ENCODE measurements at regions not wholly inside any gene's neighbourhood (a gene's known extent, or its start where the extent isn't known, plus 50 kb on each side); places are given as distances from the start of the nearest gene placed in this dataset.

DNA sequence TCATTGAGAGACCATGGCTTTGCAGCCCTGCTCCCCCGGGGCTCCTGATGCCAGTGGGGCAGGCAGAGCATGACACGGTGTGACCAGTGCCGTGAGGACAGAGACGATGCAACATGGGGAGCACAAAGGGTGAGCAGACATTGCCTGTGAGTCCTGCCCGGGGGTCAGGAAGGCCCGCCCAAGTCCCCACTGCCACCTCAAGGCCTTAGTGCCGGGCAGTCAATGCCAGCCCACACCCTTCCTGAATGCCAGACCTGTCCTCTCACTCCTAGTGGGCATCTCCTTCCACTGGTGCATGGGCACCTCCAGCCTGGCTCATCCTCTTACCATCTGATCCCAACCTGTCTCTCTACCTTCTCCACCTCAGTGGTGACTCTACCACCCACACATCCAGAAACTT is 157.9 kb upstream of the ZMIZ1 start:
- H3K36me3 ChIP-seq (ENCODE audit: control insufficient read depth, insufficient read depth, low read length): no peaks in the 10 kb centered on the region
- peaks cover 8% of the 10 kb centered on the region for H3K4me1 ChIP-seq (ENCODE audit: control insufficient read depth, insufficient read depth, low read length)
- no peak overlapping the region for H3K4me3 ChIP-seq (ENCODE audit: low read length)
- DNase-seq: no peak
- H3K27ac ChIP-seq (ENCODE audit: low read length): no peak overlapping the region
- H3K9me3 ChIP-seq (ENCODE audit: control insufficient read depth, low read depth, low read length): no peaks in the 10 kb centered on the region
- WGBS (ENCODE audit: insufficient coverage, low lambda C conversion rate): no CpG with 5 or more reads among the region's 7 CpGs
- no peaks in the 10 kb centered on the region for H3K27me3 ChIP-seq (ENCODE audit: control insufficient read depth, insufficient read depth, low read length)

DNA sequence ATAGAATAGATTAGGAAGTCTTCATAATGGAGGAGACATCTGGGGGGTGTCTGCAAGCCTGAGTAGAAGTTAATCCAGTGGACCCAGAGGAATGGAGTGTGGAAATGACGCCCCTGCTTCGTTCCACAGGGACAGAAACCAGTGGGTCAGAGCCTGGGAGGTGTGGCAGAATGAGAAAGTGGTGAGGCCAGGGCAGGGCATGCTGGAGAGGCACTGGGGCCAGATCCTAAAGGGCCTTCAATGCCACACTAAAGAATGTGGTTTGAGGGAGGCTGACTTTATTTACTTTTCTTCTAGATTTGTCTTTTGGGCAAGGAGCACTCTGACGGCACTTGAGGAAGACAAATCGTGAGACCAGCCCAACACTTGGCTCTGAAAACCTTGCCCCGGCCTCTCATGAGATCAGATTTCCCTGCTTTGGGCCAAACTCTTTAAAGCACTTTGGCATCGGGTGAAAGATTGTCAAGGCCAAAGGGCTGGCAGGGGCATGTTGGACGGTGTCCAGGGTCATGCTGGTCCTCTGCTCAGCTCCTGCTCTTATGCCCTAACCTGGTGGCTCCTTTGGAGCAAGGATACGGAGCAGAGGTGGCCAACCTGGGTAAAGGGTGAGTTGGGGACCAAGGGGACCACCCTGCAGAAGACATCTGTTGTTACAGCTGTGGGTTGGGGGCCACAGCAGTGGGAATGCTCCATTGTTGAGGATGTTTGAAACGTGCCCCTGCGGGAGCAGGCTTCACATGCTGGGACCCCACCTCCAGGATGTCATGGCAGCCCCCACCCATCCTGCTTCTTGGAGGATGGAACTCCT is 157.0 kb upstream of the ZMIZ1 start:
- Histone ChIP-seq H3K27me3 (ENCODE audit: control insufficient read depth, insufficient read depth, low read length) (no peaks in the 10 kb centered on the region), H3K27ac (ENCODE audit: low read length) (no peak overlapping the region), H3K4me3 (ENCODE audit: low read length) (no peak overlapping the region), H3K4me1 (ENCODE audit: control insufficient read depth, insufficient read depth, low read length) (peaks cover 8% of the 10 kb centered on the region), H3K9me3 (ENCODE audit: control insufficient read depth, low read depth, low read length) (no peaks in the 10 kb centered on the region), H3K36me3 (ENCODE audit: control insufficient read depth, insufficient read depth, low read length) (no peaks in the 10 kb centered on the region)
- WGBS (ENCODE audit: insufficient coverage, low lambda C conversion rate): no CpG with 5 or more reads among the region's 10 CpGs
- no peak for DNase-seq

DNA sequence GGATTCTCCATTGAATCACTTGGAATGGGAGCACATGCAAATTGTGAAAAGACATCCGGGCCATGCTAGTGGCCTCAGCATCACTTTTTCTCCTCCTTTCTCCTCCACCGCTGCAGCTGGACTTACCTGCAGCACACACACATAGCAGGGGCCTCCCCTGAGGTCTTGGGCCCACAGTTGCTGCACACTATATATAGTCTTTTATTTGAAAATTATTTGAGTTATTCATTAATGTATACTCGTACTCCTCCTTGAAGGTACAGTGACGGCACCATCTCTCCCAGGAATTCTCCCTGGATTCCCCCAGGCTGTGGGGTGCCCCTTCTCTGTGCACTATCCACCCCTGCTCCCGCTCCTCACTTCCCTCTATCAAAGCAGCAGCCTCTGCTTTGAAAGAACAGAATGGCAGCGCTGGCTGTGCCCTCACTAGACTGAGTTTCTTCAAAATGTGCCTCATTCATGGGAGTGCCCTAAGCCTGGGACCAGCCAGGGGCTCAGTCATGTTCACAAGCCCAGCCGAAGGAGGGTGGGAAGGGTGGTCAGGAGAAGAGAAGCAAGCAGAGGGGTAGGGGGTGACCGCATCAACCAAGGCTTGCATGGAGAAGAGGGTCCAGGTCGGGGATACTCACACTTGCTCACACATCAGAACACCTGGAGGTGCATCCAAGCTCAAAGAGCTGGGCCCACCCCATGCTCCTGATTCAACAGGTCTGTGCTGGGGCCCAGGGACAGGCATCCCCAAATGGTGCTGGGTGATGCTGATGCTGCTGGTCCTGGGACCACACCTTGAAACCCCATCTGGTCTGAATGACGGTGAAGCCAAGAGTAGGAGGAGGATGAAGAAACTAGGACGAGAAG is 156.2 kb upstream of the ZMIZ1 start:
- WGBS (ENCODE audit: insufficient coverage, low lambda C conversion rate): 100% methylated on average over 1 of the region's 11 CpGs
- Histone ChIP-seq H3K4me1 (ENCODE audit: control insufficient read depth, insufficient read depth, low read length) (peaks cover 8% of the 10 kb centered on the region), H3K4me3 (ENCODE audit: low read length) (no peak overlapping the region), H3K27me3 (ENCODE audit: control insufficient read depth, insufficient read depth, low read length) (no peaks in the 10 kb centered on the region), H3K9me3 (ENCODE audit: control insufficient read depth, low read depth, low read length) (no peaks in the 10 kb centered on the region), H3K27ac (ENCODE audit: low read length) (no peak overlapping the region), H3K36me3 (ENCODE audit: control insufficient read depth, insufficient read depth, low read length) (no peaks in the 10 kb centered on the region)
- DNase-seq: no peak

DNA sequence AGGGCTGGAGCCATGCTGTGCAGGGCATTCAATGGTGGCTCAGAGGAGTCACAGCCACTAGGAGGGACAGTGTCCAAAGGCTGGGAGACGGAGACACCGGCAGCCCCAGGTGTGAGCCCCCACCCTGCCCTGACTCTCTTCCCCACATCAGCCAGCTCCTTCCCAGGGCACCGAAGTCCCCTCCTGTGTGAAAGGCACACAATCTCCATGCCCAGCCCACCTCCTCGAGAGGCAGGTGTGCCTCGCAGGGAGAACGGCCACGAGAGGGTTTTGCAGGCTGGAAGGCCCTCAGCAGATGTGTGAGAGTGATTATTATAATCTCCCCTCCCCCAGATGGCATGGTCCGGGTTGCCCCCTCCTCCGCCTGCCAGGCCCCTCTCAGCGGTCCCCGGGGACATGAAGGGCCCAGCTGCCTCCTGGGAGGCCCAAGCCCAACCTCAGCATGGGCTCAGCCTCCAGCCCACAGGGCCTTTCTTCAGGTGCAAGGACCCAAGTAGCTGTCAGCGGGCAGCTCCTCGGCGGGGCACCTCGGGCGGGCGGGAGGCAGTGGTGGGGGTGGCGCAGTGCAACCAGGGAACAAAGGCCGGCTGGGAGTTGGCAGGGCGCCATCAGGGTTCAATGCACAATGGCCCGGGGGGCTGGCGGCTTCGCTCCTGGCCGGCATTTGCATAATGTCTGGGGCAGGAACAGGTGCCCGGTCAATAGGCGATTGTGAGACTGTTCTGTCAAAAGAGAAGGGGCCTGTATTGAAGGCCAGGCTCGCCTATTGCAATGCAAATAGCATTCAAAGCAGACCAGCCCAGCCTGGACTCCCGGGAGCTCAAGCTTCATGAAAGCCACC is 155.3 kb upstream of the ZMIZ1 start:
- WGBS (ENCODE audit: insufficient coverage, low lambda C conversion rate): no CpG with 5 or more reads among the region's 28 CpGs

DNA sequence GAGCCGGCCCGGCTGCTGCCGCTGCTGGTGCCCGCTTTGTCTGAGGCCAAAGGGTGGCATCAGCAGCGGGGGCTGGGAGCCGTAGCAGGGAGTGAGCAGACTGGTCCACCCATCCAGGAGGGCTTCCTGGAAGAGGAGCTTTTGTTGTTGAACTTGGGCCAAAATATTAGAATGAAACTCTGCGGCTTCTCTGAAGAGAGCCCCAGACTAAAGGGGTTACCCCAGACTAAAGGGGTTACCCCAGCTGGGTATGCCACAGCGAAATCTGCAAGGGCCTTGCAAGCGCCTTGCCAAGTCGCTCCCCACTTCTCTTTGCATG is 154.7 kb upstream of the ZMIZ1 start:
- Histone ChIP-seq H3K36me3 (ENCODE audit: control insufficient read depth, insufficient read depth, low read length) (no peaks in the 10 kb centered on the region), H3K9me3 (ENCODE audit: control insufficient read depth, low read depth, low read length) (no peaks in the 10 kb centered on the region), H3K27me3 (ENCODE audit: control insufficient read depth, insufficient read depth, low read length) (no peaks in the 10 kb centered on the region), H3K27ac (ENCODE audit: low read length) (no peak overlapping the region), H3K4me1 (ENCODE audit: control insufficient read depth, insufficient read depth, low read length) (peaks cover 8% of the 10 kb centered on the region), H3K4me3 (ENCODE audit: low read length) (no peak overlapping the region)
- WGBS (ENCODE audit: insufficient coverage, low lambda C conversion rate): no CpG with 5 or more reads among the region's 10 CpGs
- no peak for DNase-seq

More for the DNA sequence above, 155.3 kb upstream of the ZMIZ1 start:
- Histone ChIP-seq H3K36me3 (ENCODE audit: control insufficient read depth, insufficient read depth, low read length) (no peaks in the 10 kb centered on the region), H3K9me3 (ENCODE audit: control insufficient read depth, low read depth, low read length) (no peaks in the 10 kb centered on the region), H3K27ac (ENCODE audit: low read length) (no peak overlapping the region), H3K4me3 (ENCODE audit: low read length) (no peak overlapping the region), H3K27me3 (ENCODE audit: control insufficient read depth, insufficient read depth, low read length) (no peaks in the 10 kb centered on the region), H3K4me1 (ENCODE audit: control insufficient read depth, insufficient read depth, low read length) (peaks cover 8% of the 10 kb centered on the region)
- peak; percentile 52 to 78 for DNase-seq

DNA sequence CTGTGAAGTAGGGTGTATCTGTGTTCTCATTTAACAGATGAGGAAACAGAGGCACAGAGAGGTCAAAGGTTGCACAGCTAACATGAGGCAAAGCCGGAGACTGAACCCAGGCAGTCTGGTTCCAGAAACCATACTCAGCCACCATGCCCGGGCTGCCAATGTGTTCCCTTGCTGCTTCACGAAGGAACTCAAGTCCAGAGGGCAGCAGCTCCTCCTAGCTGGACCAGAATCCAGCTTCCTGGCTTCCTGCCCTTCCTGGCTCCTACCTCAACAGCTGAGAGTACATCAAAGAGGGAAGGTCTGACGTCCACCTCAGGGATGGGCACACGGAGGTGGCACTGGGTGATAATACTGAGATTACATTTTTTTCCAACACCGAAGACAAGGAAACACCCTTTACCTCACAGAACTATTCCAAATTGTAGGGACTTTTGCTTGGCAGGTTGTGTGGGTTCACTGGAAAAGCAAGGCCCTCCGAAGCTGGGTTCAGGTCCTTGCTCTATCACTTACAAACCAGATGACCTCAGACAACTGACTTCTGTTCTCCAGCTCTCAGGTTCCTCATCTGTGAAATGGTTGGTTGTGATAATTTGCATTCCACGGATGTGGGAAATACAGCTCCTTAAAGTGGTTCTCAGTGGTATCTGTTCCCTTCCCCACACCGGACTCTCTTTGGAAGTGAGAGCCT is 154.1 kb upstream of the ZMIZ1 start:
- no CpG with 5 or more reads among the region's 9 CpGs for WGBS (ENCODE audit: insufficient coverage, low lambda C conversion rate)

DNA sequence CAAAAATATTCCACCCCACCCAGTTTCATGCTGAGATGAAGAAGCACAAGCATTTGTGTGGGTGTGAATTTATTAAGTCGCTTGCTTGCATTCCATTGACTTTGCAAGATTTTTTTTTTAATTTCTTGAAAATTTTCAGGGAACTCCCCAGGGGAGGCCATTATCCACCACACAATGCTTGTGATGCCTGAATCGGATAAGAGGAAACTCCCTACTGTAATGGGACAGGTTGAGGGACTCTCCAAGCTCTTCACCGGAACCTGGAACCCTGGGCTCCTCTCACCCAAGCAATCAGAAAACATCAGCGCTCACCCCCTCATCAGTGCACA is 153.6 kb upstream of the ZMIZ1 start:
- H3K4me3 ChIP-seq (ENCODE audit: low read length): no peak overlapping the region
- 75% methylated on average over 1 of the region's 4 CpGs for WGBS (ENCODE audit: insufficient coverage, low lambda C conversion rate)

More for the DNA sequence above, 154.1 kb upstream of the ZMIZ1 start:
- H3K27me3 ChIP-seq (ENCODE audit: control insufficient read depth, insufficient read depth, low read length): no peaks in the 10 kb centered on the region
- DNase-seq: peak in 1 of 2 donors; percentile 25
- peaks cover 8% of the 10 kb centered on the region for H3K4me1 ChIP-seq (ENCODE audit: control insufficient read depth, insufficient read depth, low read length)
- H3K4me3 ChIP-seq (ENCODE audit: low read length): no peak overlapping the region
- H3K27ac ChIP-seq (ENCODE audit: low read length): no peak overlapping the region
- H3K9me3 ChIP-seq (ENCODE audit: control insufficient read depth, low read depth, low read length): no peaks in the 10 kb centered on the region
- H3K36me3 ChIP-seq (ENCODE audit: control insufficient read depth, insufficient read depth, low read length): no peaks in the 10 kb centered on the region

DNA sequence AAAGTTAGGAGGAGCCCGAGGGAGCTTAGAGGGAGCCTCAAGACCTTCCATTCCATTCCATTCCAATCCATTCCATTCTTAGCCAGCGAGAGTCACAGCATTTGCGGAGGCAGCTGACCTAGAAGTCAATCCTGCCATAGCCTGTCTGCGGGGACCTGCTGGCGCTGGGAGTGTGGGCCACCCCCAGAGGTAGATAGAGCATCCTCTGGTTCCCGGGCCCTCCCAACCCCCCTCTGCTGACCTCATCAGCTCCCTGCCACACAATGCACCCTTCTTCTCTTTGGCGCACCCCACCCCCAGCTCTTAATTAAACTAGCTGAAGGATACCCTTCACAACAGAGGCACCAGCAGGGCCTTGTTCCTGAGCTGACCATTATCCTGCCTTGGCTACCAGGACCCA is 152.5 kb upstream of the ZMIZ1 start:
- H3K27me3 ChIP-seq (ENCODE audit: control insufficient read depth, insufficient read depth, low read length): no peaks in the 10 kb centered on the region

More for the DNA sequence above, 153.6 kb upstream of the ZMIZ1 start:
- Histone ChIP-seq H3K27ac (ENCODE audit: low read length) (no peak overlapping the region), H3K36me3 (ENCODE audit: control insufficient read depth, insufficient read depth, low read length) (no peaks in the 10 kb centered on the region), H3K27me3 (ENCODE audit: control insufficient read depth, insufficient read depth, low read length) (no peaks in the 10 kb centered on the region), H3K4me1 (ENCODE audit: control insufficient read depth, insufficient read depth, low read length) (peaks cover 8% of the 10 kb centered on the region), H3K9me3 (ENCODE audit: control insufficient read depth, low read depth, low read length) (no peaks in the 10 kb centered on the region)
- DNase-seq: no peak

DNA sequence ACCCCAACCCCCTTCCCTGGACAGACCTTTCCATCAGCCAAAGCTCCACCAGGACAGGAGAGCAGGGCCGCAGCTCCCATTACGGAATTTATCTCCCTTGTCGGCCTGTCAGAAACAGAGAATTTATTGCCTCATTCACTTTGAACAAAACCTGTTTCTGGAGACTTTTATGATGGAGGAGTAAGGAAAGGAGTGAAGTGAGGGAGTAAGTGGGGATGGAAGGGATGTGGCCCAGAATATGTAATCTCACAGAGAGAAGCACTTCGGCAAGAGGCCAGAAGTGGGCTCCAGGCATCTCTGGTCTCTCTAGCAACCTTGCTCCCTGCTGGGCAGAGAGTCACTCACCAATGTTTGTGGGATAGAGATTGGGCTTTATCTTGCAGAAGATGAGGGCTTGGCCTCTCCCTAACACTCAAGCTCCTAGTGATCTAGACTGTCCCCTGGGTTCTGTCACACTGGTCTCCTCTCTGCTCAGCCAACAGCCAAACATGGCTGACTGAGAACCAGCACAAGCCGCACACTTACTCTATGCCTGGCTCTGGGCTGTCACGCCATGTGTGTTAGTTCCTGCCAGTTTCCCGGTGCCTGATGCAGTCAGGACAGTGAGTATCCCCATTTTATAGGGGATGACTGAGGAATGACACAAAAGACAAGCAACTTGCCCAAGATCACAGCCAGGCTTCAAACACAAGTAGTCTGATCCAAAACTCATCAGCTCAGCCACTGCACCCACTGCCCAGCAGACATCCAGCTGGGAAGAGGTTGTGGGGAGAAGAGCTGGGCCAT is 149.4 kb upstream of the ZMIZ1 start:
- DNase-seq: no peak
- Histone ChIP-seq H3K4me1 (ENCODE audit: control insufficient read depth, insufficient read depth, low read length) (peaks cover 8% of the 10 kb centered on the region), H3K27me3 (ENCODE audit: control insufficient read depth, insufficient read depth, low read length) (no peaks in the 10 kb centered on the region), H3K36me3 (ENCODE audit: control insufficient read depth, insufficient read depth, low read length) (no peaks in the 10 kb centered on the region), H3K4me3 (ENCODE audit: low read length) (no peak overlapping the region), H3K9me3 (ENCODE audit: control insufficient read depth, low read depth, low read length) (no peaks in the 10 kb centered on the region), H3K27ac (ENCODE audit: low read length) (no peak overlapping the region)
- no CpG with 5 or more reads among the region's 7 CpGs for WGBS (ENCODE audit: insufficient coverage, low lambda C conversion rate)

More for the DNA sequence above, 152.5 kb upstream of the ZMIZ1 start:
- H3K4me3 ChIP-seq (ENCODE audit: low read length): no peak overlapping the region
- H3K9me3 ChIP-seq (ENCODE audit: control insufficient read depth, low read depth, low read length): no peaks in the 10 kb centered on the region
- WGBS (ENCODE audit: insufficient coverage, low lambda C conversion rate): no CpG with 5 or more reads among the region's 7 CpGs
- no peak overlapping the region for H3K27ac ChIP-seq (ENCODE audit: low read length)
- DNase-seq: no peak
- H3K4me1 ChIP-seq (ENCODE audit: control insufficient read depth, insufficient read depth, low read length): peaks cover 8% of the 10 kb centered on the region
- H3K36me3 ChIP-seq (ENCODE audit: control insufficient read depth, insufficient read depth, low read length): no peaks in the 10 kb centered on the region
